HepG2 (cell line): ENCODE measurements at regions not wholly inside any gene's neighbourhood (a gene's known extent, or its start where the extent isn't known, plus 50 kb on each side); places are given as distances from the start of the nearest gene placed in this dataset.
A peak's percentile ranks its signal among the peaks of the same experiment; 100 is the strongest.

ENCODE experiments used
- CBX2 ChIP-seq, 2 experiments: fragments of 200-600 bp in 1 of 2; sonication (generic); formaldehyde crosslinking in 1 of 2; IDR thresholded peaks; 2 replicates each; pipeline versions ENCODE4 v1.7.0 to v1.8.1; 2018 to 2022; ENCODE audit warnings: low read depth in 2 of 2, low read length in 1 of 2, mild to moderate bottlenecking in 1 of 2, missing genetic modification reagents in 1 of 2
- CEBPG ChIP-seq: IDR thresholded peaks from 2 replicates; pipeline ENCODE4 v1.6.1; 2016
- FOXP4 ChIP-seq: sonication (generic); formaldehyde crosslinking; IDR thresholded peaks from 2 replicates; pipeline ENCODE4 v1.4.0; 2020; ENCODE audit warnings: missing genetic modification reagents
- HMG20A ChIP-seq: IDR thresholded peaks from 2 replicates; pipeline ENCODE4 v1.6.1; 2016; ENCODE audit warnings: borderline replicate concordance
- HMGXB3 ChIP-seq: sonication (generic); formaldehyde crosslinking; IDR thresholded peaks from 2 replicates; pipeline ENCODE4 v1.4.0; 2020; ENCODE audit warnings: missing genetic modification reagents, borderline replicate concordance
- HMGXB4 ChIP-seq, 2 experiments: sonication (generic) in 1 of 2; formaldehyde crosslinking in 1 of 2; IDR thresholded peaks; 2 replicates each; pipeline versions ENCODE4 v1.4.0 to v1.6.1; 2018 to 2020; ENCODE audit warnings: missing genetic modification reagents in 2 of 2, borderline replicate concordance in 1 of 2, low read depth in 1 of 2, mild to moderate bottlenecking in 1 of 2, missing biosample characterization in 1 of 2
- HNF4A ChIP-seq: sonication (generic); formaldehyde crosslinking; IDR thresholded peaks from 2 replicates; pipeline ENCODE4 v1.4.0; 2020; ENCODE audit warnings: missing genetic modification reagents
- KDM5A ChIP-seq: fragments of 200-600 bp; sonication (generic); IDR thresholded peaks from 2 replicates; pipeline ENCODE4 v1.7.0; 2018; ENCODE audit warnings: antibody characterized with exemption, mild to moderate bottlenecking, low read length, borderline replicate concordance
- TCF7 ChIP-seq: sonication (generic); IDR thresholded peaks from 2 replicates; pipeline ENCODE4 v1.6.1; 2016; ENCODE audit warnings: antibody characterized with exemption, low read depth
- ZMYM4 ChIP-seq: sonication (generic); formaldehyde crosslinking; IDR thresholded peaks from 2 replicates; pipeline ENCODE4 v1.8.1; 2023; ENCODE audit warnings: mild to moderate bottlenecking, missing genetic modification reagents
- ZNF274 ChIP-seq: sonication (generic); formaldehyde crosslinking; IDR thresholded peaks from 2 replicates; pipeline ENCODE4 v1.5.1; 2020; ENCODE audit warnings: mild to moderate bottlenecking, missing genetic modification reagents
- ZNF503 ChIP-seq: sonication (generic); formaldehyde crosslinking; IDR thresholded peaks from 2 replicates; pipeline ENCODE4 v1.4.0; 2020; ENCODE audit warnings: missing genetic modification reagents
- ZNF512B ChIP-seq: sonication (generic); formaldehyde crosslinking; IDR thresholded peaks from 2 replicates; pipeline ENCODE4 v1.5.1; 2020; ENCODE audit warnings: missing genetic modification reagents, mild to moderate bottlenecking, borderline replicate concordance
- ZNF83 ChIP-seq: sonication (generic); formaldehyde crosslinking; IDR thresholded peaks from 2 replicates; pipeline ENCODE4 v1.4.0; 2020; ENCODE audit warnings: missing genetic modification reagents, mild to moderate bottlenecking, borderline replicate concordance
- ZSCAN30 ChIP-seq: sonication (generic); formaldehyde crosslinking; IDR thresholded peaks from 2 replicates; pipeline ENCODE4 v1.5.0; 2020; ENCODE audit warnings: mild to moderate bottlenecking, missing genetic modification reagents

- TF ChIP-seq KDM5A: no peak
- peak; percentile 26; the same call in 1 of the 2 replicates for TF ChIP-seq HMG20A (CRISPR knock-in tag)
- peak; percentile 45 for TF ChIP-seq TCF7
- 0 out of 2 replicates have a peak, but pooled peaks have one; percentile 20 for TF ChIP-seq ZNF503 (CRISPR knock-in tag)
- no peak for TF ChIP-seq HMGXB4 (CRISPR knock-in tag; IDR thresholded peaks at IDR 0.05; ENCODE audit: borderline replicate concordance in 1 of 2, low read depth in 1 of 2)
- TF ChIP-seq ZNF83: no peak
- peak; percentile 26; the same call in 1 of the 2 replicates for TF ChIP-seq FOXP4 (CRISPR knock-in tag)
- TF ChIP-seq ZSCAN30 (CRISPR knock-in tag): no peak
- TF ChIP-seq CBX2 (IDR thresholded peaks at IDR 0.05; ENCODE audit: low read depth, low read length): no peak
- TF ChIP-seq CBX2 (CRISPR knock-in tag; IDR thresholded peaks at IDR 0.05; ENCODE audit: low read depth): no peak
- peak; percentile 84 for TF ChIP-seq HNF4A (CRISPR knock-in tag)
- TF ChIP-seq ZMYM4 (CRISPR knock-in tag): peak; percentile 24; the same call in 1 of the 2 replicates
- TF ChIP-seq HMGXB3 (CRISPR knock-in tag): no peak
- no peak for TF ChIP-seq ZNF274 (CRISPR knock-in tag)
- no peak for TF ChIP-seq ZNF512B (CRISPR knock-in tag)
- TF ChIP-seq CEBPG: peak; percentile 19; the same call in 1 of the 2 replicates
Observed at GRCh38 chr14:49057838-49058510, 528.2 kb downstream of the RPS29 start (continued).
